ES-I3 (cell line): ENCODE measurements at regions not wholly inside any gene's neighbourhood (a gene's known extent, or its start where the extent isn't known, plus 50 kb on each side); places are given as distances from the start of the nearest gene placed in this dataset.

ENCODE experiments used
- H3K36me3 ChIP-seq: 2 replicates; pipeline ENCODE4 v1.6.1; 2013; ENCODE audit warnings: mild to moderate bottlenecking, low read length, control low read depth, moderate library complexity; ENCODE audit not compliant: insufficient read depth
- H3K4me1 ChIP-seq: 2 replicates; pipeline ENCODE4 v1.6.1; 2013; ENCODE audit warnings: mild to moderate bottlenecking, control low read depth, low read length; ENCODE audit not compliant: insufficient read depth
- H3K9ac ChIP-seq: 2 replicates; pipeline ENCODE4 v1.6.1; 2013; ENCODE audit warnings: low read depth, mild to moderate bottlenecking, low read length, moderate library complexity
- H3K9me3 ChIP-seq: 2 replicates; pipeline ENCODE4 v1.6.1; 2013; ENCODE audit warnings: mild to moderate bottlenecking, low read length, moderate library complexity; ENCODE audit not compliant: control insufficient read depth, insufficient read depth

DNA sequence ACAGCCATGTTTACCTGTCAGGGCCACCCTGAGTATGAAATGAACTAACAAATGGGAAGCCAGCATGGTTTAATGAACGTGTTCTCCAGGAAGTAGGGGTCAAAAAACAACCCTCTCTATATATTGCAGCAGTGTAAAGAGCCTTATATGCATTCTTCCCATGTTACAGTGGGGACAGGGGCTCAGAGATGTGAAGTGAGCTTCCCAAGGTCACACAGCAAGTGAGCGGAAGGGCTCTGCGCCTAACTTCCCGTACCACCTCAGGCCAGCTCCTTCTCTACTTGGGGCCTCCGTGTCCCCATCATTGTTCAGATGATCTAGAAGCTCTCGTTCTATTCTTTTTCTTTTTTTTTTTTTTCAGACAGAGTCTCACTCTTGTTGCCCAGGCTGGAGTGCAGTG is 105.1 kb upstream of the MAP1LC3B2 start:
- Histone ChIP-seq H3K9ac (no peak overlapping the region), H3K36me3 (no peaks in the 10 kb centered on the region)

DNA sequence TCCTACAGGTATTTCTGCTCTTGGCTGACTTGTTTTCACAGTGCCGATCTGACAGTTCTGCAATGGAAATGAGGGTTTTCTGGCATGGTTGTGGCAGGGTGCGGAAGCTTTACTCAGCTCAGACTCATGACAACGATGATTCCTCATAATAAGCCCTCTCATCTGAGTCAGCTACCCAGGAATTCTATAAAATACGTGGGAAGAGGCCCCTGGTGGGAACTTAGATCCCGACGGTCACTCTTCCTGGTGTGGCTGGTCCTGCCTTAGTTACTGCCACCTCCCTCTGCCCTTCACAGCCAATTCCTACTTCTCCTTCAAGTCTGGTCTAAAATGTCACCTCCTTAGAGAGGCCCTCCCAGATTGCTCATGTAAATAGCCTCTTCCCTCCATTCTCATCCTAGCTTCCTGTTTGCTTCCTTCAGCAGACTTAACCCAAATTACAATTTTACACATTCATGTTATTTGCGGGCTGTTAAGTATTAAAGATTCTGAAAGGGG is 104.2 kb upstream of the MAP1LC3B2 start:
- Histone ChIP-seq H3K9ac (no peak overlapping the region), H3K36me3 (no peaks in the 10 kb centered on the region), H3K9me3 (no peaks in the 10 kb centered on the region), H3K4me1 (peaks cover 24% of the 10 kb centered on the region)

More for the DNA sequence above, 105.1 kb upstream of the MAP1LC3B2 start:
- Histone ChIP-seq H3K9me3 (no peaks in the 10 kb centered on the region), H3K4me1 (peaks cover 24% of the 10 kb centered on the region)

DNA sequence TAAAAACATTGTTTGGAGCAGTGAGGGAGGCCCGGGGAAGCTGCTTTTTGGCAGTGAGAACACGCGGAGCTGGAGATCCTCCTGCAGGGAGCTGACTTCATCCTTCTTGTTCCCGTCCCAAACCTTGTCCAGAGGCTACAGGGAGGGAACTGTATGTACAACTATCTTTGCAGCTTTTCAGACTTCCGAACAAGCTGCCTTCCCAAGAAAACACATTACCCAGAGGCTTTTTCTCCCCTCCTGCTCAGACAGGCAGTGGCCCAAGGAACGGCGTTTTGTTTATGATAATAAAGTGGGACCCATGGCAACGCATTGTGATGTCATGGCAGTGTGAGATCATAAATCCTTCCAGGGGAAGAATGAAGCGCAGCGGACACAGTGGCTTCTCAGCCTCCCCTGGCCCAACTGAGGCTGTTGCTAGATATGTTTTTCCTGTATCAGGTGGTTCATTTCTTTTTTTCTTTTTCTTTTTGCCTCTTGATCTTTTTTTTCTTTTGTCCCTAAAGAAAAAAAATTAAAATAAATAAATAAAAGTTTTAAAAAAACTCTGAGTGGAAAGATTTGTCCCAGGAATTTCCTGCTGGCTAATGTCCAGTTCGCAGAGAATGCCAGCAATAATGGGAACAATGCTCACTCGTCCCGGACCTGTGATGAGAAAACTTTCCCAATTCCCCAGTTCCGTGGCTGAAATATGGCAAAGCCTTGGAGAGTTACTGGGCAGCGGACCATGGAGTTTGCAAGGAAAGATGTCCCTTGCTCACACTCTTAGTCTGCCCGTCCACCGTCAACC is 103.4 kb upstream of the MAP1LC3B2 start:
- peaks cover 24% of the 10 kb centered on the region for H3K4me1 ChIP-seq
- no peak overlapping the region for H3K9ac ChIP-seq
- no peaks in the 10 kb centered on the region for H3K36me3 ChIP-seq

DNA sequence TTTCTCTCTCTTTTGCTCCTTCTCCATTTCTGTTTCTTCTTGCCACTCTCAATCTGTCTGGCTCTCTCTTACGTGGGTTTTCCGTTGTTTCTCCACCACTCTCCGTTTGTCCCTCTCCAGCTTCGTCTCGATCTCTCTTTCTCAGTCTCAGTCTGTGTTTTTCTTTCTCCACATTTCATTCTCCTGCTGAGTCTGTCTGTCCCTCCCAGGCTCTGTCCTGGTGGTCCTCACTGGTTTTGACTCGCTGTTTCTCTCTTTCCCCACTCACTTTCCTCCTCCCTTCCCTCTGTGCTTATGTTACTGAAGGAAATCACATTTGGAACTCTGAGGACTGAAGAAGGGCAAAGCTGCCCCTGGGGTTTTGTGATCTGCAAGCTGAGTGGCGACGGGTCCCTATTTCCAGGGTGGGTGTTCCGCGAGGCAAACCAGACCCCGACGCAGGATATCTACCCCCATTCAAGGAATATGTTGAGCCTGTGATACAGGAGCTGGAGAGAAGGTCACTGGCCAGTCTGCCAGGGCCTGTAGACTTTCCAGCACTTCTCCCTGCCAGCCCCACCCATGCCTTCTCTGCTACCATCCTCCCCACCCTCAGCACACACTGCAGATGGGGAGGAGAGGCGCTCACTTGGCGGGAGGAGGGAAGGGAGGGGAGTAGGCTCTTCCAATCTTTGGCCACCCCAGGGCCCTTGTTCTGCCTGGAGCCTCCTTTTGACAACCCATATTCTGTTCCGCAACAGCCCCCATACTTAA is 102.7 kb upstream of the MAP1LC3B2 start:
- H3K9me3 ChIP-seq = no peaks in the 10 kb centered on the region
- H3K4me1 ChIP-seq = peaks cover 24% of the 10 kb centered on the region
- H3K9ac ChIP-seq = no peak overlapping the region
- no peaks in the 10 kb centered on the region for H3K36me3 ChIP-seq

More for the DNA sequence above, 103.4 kb upstream of the MAP1LC3B2 start:
- no peaks in the 10 kb centered on the region for H3K9me3 ChIP-seq

DNA sequence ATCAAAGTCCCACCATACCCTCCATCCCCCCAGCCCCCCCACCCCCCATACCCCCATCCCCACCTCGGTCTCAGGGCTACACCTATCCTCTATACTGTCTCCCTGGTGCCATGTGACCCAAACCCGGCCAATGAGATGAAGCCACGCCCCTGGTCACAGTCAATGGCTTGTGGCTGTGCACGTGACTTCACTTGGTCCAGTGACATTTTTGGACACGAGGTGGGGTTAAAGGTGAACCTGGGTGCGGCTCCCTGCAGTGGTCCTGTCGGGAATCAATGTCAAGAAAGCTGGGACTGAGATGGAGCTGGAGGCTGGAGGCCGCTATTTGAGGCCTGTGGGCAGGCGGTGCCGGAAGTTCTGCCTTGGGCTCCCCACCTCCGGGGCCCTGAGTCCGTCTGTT is 100.7 kb upstream of the MAP1LC3B2 start:
- H3K4me1 ChIP-seq = peaks cover 24% of the 10 kb centered on the region
- no peaks in the 10 kb centered on the region for H3K9me3 ChIP-seq

DNA sequence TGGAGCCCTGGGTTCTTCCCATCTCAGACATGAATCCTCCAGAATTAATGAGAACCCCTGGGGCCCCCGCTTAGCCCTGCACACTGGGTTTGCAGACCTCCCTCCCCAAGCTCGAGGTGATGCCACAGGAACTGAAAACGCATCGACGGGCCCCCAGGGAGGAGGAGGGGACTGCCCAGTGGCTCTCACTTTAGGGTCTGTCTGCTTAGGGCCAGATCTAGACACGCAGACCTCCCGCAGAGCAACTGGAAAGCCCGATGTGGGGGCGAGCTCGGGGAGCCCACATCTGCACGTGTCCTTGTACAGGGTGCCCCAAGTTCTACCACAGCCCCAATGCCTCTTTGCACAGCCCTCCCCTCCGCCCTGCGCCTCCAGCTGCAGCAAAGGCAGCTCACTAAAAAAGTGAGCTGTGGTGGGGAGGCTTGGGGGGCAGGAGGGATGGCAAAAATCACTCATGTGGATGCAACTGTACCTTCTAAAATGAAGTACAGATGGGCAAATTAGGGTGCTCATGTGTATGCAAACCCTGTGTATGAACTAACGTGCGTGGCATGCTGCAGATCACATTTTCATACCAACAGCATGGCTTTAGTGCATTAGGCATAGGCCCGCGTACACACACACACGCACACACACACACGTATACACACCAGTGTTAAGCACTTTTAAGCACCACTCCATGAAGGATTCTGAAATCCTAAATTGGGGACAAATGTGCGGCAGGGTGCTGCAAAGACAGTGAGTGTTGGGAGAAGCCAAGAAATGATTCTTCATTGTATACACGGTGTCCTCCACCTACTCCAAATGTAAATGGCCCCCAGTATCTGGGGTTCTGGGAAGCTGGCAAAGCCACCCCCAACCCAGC is 99.9 kb upstream of the MAP1LC3B2 start:
- Histone ChIP-seq H3K9me3 (no peaks in the 10 kb centered on the region), H3K36me3 (no peaks in the 10 kb centered on the region), H3K4me1 (peaks cover 24% of the 10 kb centered on the region), H3K9ac (no peak overlapping the region)

More for the DNA sequence above, 100.7 kb upstream of the MAP1LC3B2 start:
- Histone ChIP-seq H3K9ac (no peak overlapping the region), H3K36me3 (no peaks in the 10 kb centered on the region)

DNA sequence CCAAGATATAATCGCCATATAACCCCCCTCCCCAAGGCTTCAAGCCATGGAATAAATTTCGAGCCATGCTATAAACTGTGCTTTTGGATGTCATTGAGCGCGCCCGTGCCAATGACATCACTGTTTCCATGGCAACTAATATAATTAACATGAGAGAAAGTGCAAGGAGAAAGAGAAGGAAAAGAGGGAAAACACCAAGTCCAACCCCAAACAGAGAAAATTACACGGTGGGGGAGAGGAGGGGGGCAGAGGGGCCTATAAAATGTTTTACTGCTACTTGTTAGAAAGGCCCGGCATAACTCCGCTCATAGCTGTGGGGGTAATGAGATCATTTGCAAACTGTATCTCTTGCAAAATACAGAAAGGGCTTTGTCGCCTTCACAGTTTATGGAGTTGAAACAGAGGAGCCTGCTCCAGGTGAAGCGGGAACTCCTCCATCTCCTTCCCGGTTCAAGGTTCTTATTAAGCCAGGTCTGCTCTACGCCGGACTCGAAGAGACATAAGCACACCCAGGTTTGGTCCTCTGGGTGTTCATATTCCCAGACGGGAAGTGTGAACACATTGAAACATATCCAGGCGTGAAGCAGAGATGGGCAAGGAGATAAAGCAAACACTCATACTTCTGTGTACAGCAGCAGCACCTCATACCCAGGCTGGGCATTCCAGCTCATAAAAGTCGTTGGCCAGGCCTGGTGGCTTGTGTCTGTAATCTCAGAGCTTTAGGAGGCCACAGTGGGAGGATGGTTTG is 99.1 kb upstream of the MAP1LC3B2 start:
- no peaks in the 10 kb centered on the region for H3K9me3 ChIP-seq
- no peak overlapping the region for H3K9ac ChIP-seq
- H3K4me1 ChIP-seq = peaks cover 18% of the 10 kb centered on the region
- H3K36me3 ChIP-seq = no peaks in the 10 kb centered on the region

DNA sequence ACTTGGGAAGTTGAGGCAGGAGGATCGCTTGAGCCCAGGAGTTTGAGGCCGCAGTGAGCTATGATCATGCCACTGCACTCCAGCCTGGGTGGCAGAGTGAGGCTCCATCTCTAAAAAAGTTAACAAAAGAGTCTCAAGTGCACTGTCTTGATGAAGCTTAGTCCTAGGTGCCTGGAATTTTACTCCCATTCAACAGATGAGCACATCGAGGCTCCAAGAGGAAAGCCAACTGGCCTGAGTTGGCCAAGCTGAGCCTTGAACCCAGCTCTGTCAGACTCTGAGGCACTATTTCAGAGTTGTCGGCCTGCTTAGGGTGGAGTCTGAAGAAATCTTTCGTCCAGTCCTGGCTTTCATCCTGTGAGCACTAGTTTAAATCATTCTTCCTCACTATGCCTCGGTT is 98.1 kb upstream of the MAP1LC3B2 start:
- Histone ChIP-seq H3K4me1 (peaks cover 12% of the 10 kb centered on the region), H3K9me3 (no peaks in the 10 kb centered on the region), H3K36me3 (no peaks in the 10 kb centered on the region), H3K9ac (no peak overlapping the region)

DNA sequence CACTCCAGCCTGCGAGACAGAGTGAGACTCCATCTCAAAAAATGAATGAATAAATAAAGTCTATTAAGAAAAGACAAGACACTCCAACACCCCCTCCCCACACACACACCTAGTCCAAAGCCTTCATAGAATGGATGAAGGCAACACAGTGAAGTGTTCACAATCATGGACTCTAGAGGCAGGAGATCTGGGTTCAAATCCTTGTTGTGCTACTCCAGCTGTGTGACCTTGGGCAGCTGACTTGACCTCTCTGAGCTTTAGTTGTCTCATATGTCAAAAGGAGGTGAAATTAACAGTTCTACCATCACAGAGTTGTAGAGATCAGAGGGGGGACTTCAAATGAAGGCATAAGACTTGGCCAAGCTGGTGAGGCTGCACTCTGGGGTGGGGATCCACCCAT is 95.8 kb upstream of the MAP1LC3B2 start:
- H3K36me3 ChIP-seq = no peaks in the 10 kb centered on the region
- no peaks in the 10 kb centered on the region for H3K9me3 ChIP-seq
- peaks cover 4% of the 10 kb centered on the region; the same call in 1 of the 2 replicates for H3K4me1 ChIP-seq
- H3K9ac ChIP-seq = no peak overlapping the region

DNA sequence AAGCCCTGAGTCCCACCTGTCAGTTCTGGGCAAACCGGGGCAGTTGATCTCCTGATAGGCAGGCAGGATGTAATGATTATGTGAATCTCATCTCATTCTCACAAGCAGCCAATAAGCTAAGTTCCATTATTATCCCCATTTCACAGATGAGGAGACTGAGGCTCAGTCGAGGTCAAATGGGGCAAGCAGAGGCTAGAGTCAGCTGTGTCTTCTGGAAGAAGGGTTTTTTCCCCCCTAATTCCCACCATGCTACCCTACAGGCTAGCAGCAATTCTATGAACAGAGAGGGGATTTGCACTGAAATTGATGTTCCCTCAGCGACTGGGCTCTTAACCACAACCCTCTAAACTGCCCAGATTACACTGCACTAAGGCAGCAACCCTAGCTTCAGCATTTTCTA is 93.8 kb upstream of the MAP1LC3B2 start:
- no peaks in the 10 kb centered on the region for H3K4me1 ChIP-seq
- no peak overlapping the region for H3K9ac ChIP-seq
- no peaks in the 10 kb centered on the region for H3K9me3 ChIP-seq
- H3K36me3 ChIP-seq = no peaks in the 10 kb centered on the region

DNA sequence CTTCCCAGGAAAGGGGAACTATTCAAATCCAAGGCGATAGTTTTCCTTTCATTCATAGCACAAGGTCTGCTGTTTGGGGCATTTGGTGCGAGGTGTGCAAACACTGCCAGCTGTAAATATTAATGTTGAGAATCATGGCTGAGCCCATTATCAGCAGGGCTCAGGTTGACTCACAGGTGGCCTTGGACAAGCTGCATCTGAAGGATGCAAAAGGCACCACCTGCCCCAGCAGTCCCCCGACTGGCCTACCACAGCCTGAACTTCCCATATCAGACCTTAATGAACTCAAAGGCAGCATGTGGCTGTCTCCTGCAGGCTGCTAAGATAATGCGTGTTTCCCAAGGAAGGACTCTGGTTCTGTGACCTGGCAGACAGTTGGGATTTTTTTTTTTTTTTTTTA is 93.3 kb upstream of the MAP1LC3B2 start:
- H3K36me3 ChIP-seq = no peaks in the 10 kb centered on the region
- H3K9me3 ChIP-seq = no peaks in the 10 kb centered on the region
- no peak overlapping the region for H3K9ac ChIP-seq
- no peaks in the 10 kb centered on the region for H3K4me1 ChIP-seq

DNA sequence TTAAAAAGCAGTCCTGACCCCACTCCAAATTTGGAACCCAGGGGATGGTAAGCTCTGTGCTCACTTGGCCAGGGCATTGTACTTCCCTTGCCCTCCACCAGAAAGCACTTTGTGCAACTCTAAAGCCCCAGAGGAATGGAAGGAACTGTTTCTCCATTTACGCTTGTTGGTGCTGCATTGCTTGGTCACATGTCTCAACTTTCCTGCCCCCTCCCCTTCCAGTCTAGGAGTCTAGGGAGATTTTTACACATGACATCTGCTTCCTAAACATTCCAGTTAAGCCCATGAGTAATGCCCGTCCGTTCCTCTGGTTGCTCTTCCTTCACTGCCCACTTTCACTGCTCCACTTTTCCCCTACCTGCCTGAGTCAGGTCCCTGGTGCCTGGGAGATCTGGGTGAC is 92.6 kb upstream of the MAP1LC3B2 start:
- Histone ChIP-seq H3K9me3 (no peaks in the 10 kb centered on the region), H3K4me1 (no peaks in the 10 kb centered on the region), H3K9ac (no peak overlapping the region), H3K36me3 (no peaks in the 10 kb centered on the region)

DNA sequence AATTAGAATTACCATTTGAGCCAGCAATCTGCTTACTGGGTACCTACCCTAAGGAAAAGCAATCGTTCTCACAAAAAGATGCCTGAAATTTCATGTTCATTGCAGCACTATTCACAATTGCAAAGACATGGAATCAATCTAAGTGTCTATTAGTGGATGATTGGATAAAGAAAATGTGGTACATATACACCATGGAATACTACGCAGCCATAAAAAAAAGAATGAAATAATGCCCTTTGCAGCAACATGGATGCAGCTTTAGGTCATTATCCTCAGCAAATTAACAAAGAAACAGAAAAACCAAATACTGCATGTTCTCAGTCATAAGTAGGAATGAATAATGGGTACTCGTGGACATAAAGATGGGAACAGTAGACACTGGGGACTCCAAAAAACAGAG is 89.8 kb upstream of the MAP1LC3B2 start:
- H3K36me3 ChIP-seq = no peaks in the 10 kb centered on the region
- H3K9me3 ChIP-seq = peaks cover 6% of the 10 kb centered on the region
- H3K4me1 ChIP-seq = no peaks in the 10 kb centered on the region
- H3K9ac ChIP-seq = no peak overlapping the region

DNA sequence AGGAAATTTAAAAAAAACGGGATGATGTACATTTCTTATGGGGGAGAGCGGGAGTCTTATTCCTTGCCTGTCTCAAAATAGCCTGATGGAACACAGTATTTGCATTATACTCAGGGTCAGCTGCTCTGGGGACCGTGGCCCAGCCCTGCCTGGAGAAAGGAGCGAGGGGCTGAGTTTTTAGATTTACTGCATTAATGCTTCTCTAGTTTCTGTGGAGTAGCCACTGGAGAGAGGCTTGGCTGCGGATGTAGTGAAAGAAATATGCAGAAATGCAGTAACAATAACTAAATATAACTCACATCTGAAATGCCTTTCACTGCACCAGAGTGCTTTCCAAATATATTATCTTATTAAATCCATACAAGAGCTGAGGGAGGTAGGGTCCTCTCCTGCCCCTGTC is 87.6 kb upstream of the MAP1LC3B2 start:
- H3K36me3 ChIP-seq = no peaks in the 10 kb centered on the region
- H3K9ac ChIP-seq = no peak overlapping the region
- peaks cover 6% of the 10 kb centered on the region for H3K9me3 ChIP-seq
- no peaks in the 10 kb centered on the region for H3K4me1 ChIP-seq
